ENCODE measurements at regions not wholly inside any gene's neighbourhood (a gene's known extent, or its start where the extent isn't known, plus 50 kb on each side); places are given as distances from the start of the nearest gene placed in this dataset.

DNA sequence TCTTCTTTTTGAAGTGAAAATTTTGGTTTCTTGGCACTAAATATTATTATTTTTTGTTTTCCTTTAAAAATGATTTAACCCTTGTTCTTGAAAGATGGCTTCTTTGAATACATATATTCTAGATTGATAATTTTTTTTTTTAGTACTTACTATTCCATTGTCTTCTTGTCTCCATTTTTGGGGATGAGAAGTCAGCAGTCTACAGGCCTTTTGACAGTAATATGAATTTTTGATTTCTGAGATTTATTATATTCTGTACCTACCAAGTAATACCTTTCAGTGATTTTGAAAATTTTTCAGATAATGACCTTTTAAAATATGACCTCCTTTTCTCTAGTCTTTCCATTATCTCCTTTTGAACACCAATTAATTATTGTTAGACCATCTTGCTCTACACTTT lies 294.1 kb upstream of the LARGE1 start:
- Histone ChIP-seq H3K4me1 (ENCODE audit: control insufficient read depth in 3 of 3, insufficient read depth in 2 of 3, low read depth in 1 of 3, low read length in 2 of 3) (no peaks in the 10 kb centered on the region), H3K27me3 (ENCODE audit: control insufficient read depth in 3 of 3, insufficient read depth in 3 of 3, low read length in 3 of 3) (no peaks in the 10 kb centered on the region), H3K27ac (ENCODE audit: low read depth in 1 of 3, low read length in 2 of 3) (no peak overlapping the region), H3K4me3 (ENCODE audit: low read depth in 1 of 3, low read length in 3 of 3) (no peak overlapping the region), H3K9me3 (ENCODE audit: control insufficient read depth in 2 of 2, insufficient read depth in 1 of 2, low read depth in 1 of 2, low read length in 1 of 2) (peaks cover 0 to 3% of the 10 kb centered on the region in 2 donors), H3K36me3 (ENCODE audit: control insufficient read depth in 3 of 3, insufficient read depth in 2 of 3, low read depth in 1 of 3, low read length in 3 of 3) (no peaks in the 10 kb centered on the region)
- DNase-seq: no peak
- no peak for FAIRE-seq

DNA sequence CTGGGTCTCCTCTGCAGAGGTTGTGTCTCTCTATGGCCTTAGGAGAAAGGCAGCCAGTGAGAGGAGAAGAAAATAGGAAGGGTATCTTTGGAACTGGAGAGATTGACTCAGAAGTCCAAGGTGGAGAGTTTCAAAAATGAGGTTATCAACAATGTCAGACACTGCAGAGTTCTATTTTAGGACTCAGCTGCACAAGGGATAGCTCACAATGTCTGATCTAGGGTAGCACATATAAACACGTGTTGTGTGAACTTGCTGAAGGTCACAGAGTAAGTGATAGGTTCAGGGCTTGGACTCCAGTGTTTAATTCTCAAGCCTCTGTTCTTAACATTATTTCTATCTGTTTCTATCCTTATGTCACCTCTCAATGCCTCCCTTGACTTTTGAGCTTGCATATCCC lies 305.0 kb upstream of the LARGE1 start:
- Histone ChIP-seq H3K27ac (ENCODE audit: low read depth in 1 of 3, low read length in 2 of 3) (no peak overlapping the region), H3K27me3 (ENCODE audit: control insufficient read depth in 3 of 3, insufficient read depth in 3 of 3, low read length in 3 of 3) (no peaks in the 10 kb centered on the region), H3K36me3 (ENCODE audit: control insufficient read depth in 3 of 3, insufficient read depth in 2 of 3, low read depth in 1 of 3, low read length in 3 of 3) (no peaks in the 10 kb centered on the region), H3K9me3 (ENCODE audit: control insufficient read depth in 2 of 2, insufficient read depth in 1 of 2, low read depth in 1 of 2, low read length in 1 of 2) (no peaks in the 10 kb centered on the region), H3K4me1 (ENCODE audit: control insufficient read depth in 3 of 3, insufficient read depth in 2 of 3, low read depth in 1 of 3, low read length in 2 of 3) (no peaks in the 10 kb centered on the region), H3K4me3 (ENCODE audit: low read depth in 1 of 3, low read length in 3 of 3) (no peak overlapping the region)
- FAIRE-seq (no peak), DNase-seq (no peak)
- WGBS, 3 donors: 13 to 50% (median 14%) methylated on average over 1 of the region's 1 CpG

DNA sequence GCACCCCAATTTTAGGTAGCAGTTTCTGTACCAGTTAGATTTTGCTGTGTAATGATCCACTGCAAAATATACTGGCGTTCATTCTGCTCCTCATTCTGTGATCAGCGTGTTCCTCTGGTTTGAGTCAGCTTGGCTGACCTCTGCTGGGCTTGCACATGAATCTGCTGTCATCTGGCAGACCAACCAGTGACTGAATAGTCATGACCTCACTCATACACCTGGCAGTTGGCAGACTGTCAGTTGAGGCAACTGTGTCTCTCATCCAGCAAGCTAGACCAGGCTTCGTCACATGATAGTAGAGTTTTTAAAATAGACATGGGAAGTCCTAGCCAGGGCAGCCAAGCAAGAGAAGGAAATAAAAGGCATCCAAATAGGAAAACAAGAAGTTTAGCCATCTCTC lies 316.3 kb upstream of the LARGE1 start:
- no peaks in the 10 kb centered on the region for H3K27me3 ChIP-seq (ENCODE audit: control insufficient read depth in 3 of 3, insufficient read depth in 3 of 3, low read length in 3 of 3)
- H3K36me3 ChIP-seq (ENCODE audit: control insufficient read depth in 3 of 3, insufficient read depth in 2 of 3, low read depth in 1 of 3, low read length in 3 of 3): no peaks in the 10 kb centered on the region
- H3K9me3 ChIP-seq (ENCODE audit: control insufficient read depth in 2 of 2, insufficient read depth in 1 of 2, low read depth in 1 of 2, low read length in 1 of 2): peaks cover 0 to 3% of the 10 kb centered on the region in 2 donors
- H3K27ac ChIP-seq (ENCODE audit: low read depth in 1 of 3, low read length in 2 of 3): no peak overlapping the region
- no peaks in the 10 kb centered on the region for H3K4me1 ChIP-seq (ENCODE audit: control insufficient read depth in 3 of 3, insufficient read depth in 2 of 3, low read depth in 1 of 3, low read length in 2 of 3)
- 52 to 73% (median 56%) methylated on average over 3 of the region's 3 CpGs for WGBS, 3 donors
- H3K4me3 ChIP-seq (ENCODE audit: low read depth in 1 of 3, low read length in 3 of 3): no peak overlapping the region
- FAIRE-seq (no peak), DNase-seq (no peak)

DNA sequence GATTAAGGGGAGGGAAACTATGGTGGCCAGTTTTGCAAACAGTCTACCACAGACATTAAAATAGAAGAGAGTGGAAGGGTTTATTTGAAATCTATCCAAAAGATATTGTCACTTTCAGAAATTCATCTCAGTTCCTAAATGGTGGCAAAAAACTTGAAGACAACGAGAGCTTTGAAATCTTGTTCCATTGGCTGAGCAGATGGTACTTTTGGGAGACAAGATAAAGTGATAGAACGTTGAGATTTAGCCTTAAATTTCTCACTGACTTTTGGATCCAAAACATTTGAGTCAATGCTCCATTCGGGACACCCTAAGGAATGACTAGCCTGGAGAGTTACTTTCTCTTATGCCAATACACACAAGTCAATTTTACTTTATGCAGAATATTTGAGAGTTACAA lies 319.1 kb upstream of the LARGE1 start:
- no peaks in the 10 kb centered on the region for H3K4me1 ChIP-seq (ENCODE audit: control insufficient read depth in 3 of 3, insufficient read depth in 2 of 3, low read depth in 1 of 3, low read length in 2 of 3)
- H3K4me3 ChIP-seq (ENCODE audit: low read depth in 1 of 3, low read length in 3 of 3): no peak overlapping the region
- no peaks in the 10 kb centered on the region for H3K27me3 ChIP-seq (ENCODE audit: control insufficient read depth in 3 of 3, insufficient read depth in 3 of 3, low read length in 3 of 3)
- WGBS, 3 donors: 69 to 78% (median 73%) methylated on average over 3 of the region's 3 CpGs
- H3K9me3 ChIP-seq (ENCODE audit: control insufficient read depth in 2 of 2, insufficient read depth in 1 of 2, low read depth in 1 of 2, low read length in 1 of 2): peaks cover 0 to 3% of the 10 kb centered on the region in 2 donors
- no peaks in the 10 kb centered on the region for H3K36me3 ChIP-seq (ENCODE audit: control insufficient read depth in 3 of 3, insufficient read depth in 2 of 3, low read depth in 1 of 3, low read length in 3 of 3)
- FAIRE-seq (no peak), DNase-seq (no peak)
- H3K27ac ChIP-seq (ENCODE audit: low read depth in 1 of 3, low read length in 2 of 3): no peak overlapping the region

DNA sequence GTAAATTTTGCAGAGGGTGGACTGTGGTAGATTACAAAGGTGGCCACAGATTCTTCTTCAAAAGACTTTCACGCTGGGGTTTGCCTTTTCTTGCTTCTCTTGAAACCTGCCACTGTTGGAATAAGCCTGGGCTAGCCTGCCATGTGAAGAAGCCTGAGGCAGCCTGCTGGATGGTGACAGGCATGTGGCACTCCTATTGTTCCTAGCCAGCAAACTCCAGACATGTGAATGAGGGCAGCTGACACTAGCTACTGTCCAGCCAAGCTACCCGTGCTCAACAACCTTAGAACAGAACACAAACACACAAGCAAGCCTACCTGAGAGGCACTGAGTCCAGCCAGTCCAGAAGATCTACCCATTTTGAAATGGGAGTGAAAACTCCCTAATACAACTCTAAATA lies 322.7 kb upstream of the LARGE1 start:
- H3K36me3 ChIP-seq (ENCODE audit: control insufficient read depth in 3 of 3, insufficient read depth in 2 of 3, low read depth in 1 of 3, low read length in 3 of 3): no peaks in the 10 kb centered on the region
- H3K27me3 ChIP-seq (ENCODE audit: control insufficient read depth in 3 of 3, insufficient read depth in 3 of 3, low read length in 3 of 3): no peaks in the 10 kb centered on the region
- FAIRE-seq: no peak
- no peak overlapping the region for H3K4me3 ChIP-seq (ENCODE audit: low read depth in 1 of 3, low read length in 3 of 3)
- no peaks in the 10 kb centered on the region for H3K4me1 ChIP-seq (ENCODE audit: control insufficient read depth in 3 of 3, insufficient read depth in 2 of 3, low read depth in 1 of 3, low read length in 2 of 3)
- no peaks in the 10 kb centered on the region for H3K9me3 ChIP-seq (ENCODE audit: control insufficient read depth in 2 of 2, insufficient read depth in 1 of 2, low read depth in 1 of 2, low read length in 1 of 2)
- no peak overlapping the region for H3K27ac ChIP-seq (ENCODE audit: low read depth in 1 of 3, low read length in 2 of 3)
- WGBS, 3 donors: 59 to 75% (median 75%) methylated on average over 2 of the region's 2 CpGs
- DNase-seq: no peak

DNA sequence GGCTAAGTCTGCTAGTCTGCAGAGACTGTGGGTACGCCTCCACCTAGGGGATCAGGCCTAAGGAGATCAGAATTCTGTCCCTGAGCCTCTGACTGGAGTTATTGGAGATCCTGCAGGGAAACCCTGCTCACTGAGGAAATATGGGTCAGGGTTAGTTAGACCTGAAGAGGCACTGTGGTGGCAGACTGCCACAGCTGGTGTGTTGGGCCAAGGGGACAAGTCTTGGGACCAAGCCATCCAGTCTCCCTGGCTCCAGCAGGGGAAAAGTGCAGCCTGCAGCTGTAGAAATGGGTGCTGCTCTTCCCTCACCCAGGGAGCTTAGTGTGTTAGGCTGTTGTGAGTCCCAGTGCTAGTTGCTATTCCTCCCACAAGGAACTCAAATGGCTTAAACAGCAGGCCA lies 334.8 kb upstream of the LARGE1 start:
- Histone ChIP-seq H3K27me3 (ENCODE audit: control insufficient read depth in 3 of 3, insufficient read depth in 3 of 3, low read length in 3 of 3) (no peaks in the 10 kb centered on the region), H3K27ac (ENCODE audit: low read depth in 1 of 3, low read length in 2 of 3) (no peak overlapping the region), H3K4me1 (ENCODE audit: control insufficient read depth in 3 of 3, insufficient read depth in 2 of 3, low read depth in 1 of 3, low read length in 2 of 3) (no peaks in the 10 kb centered on the region), H3K4me3 (ENCODE audit: low read depth in 1 of 3, low read length in 3 of 3) (no peak overlapping the region), H3K9me3 (ENCODE audit: control insufficient read depth in 2 of 2, insufficient read depth in 1 of 2, low read depth in 1 of 2, low read length in 1 of 2) (peaks cover 0 to 4% of the 10 kb centered on the region in 2 donors), H3K36me3 (ENCODE audit: control insufficient read depth in 3 of 3, insufficient read depth in 2 of 3, low read depth in 1 of 3, low read length in 3 of 3) (no peaks in the 10 kb centered on the region)
- no peak for FAIRE-seq
- DNase-seq: no peak
- 54 to 91% (median 80%) methylated on average over 1 of the region's 1 CpG for WGBS, 3 donors

DNA sequence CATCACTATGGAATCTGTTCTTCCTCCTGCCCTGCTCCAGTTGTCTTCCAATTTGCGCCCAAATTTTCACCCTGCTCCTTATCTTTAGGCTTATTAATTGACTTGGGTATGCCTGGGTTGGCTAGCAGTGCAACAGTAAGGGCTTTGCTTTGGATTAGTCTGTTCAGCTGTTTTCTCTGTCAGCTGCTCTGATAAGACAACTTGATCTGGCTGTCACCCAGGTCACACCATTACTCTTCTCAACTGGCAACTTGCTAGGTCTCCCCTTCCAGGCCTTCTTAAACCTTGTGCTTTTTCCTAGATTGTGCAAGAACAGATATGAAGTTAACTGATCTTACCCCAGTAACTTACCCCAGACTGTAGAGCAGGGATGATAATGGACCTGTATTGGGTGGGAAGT lies 357.8 kb upstream of the LARGE1 start:
- FAIRE-seq (no peak), DNase-seq (no peak)
- no peaks in the 10 kb centered on the region for H3K9me3 ChIP-seq (ENCODE audit: control insufficient read depth in 2 of 2, insufficient read depth in 1 of 2, low read depth in 1 of 2, low read length in 1 of 2)
- 10 to 64% (median 32%) methylated on average over 1 of the region's 1 CpG for WGBS, 3 donors
- H3K27ac ChIP-seq (ENCODE audit: low read depth in 1 of 3, low read length in 2 of 3): no peak overlapping the region
- H3K4me3 ChIP-seq (ENCODE audit: low read depth in 1 of 3, low read length in 3 of 3): no peak overlapping the region
- H3K27me3 ChIP-seq (ENCODE audit: control insufficient read depth in 3 of 3, insufficient read depth in 3 of 3, low read length in 3 of 3): no peaks in the 10 kb centered on the region
- no peaks in the 10 kb centered on the region for H3K4me1 ChIP-seq (ENCODE audit: control insufficient read depth in 3 of 3, insufficient read depth in 2 of 3, low read depth in 1 of 3, low read length in 2 of 3)
- H3K36me3 ChIP-seq (ENCODE audit: control insufficient read depth in 3 of 3, insufficient read depth in 2 of 3, low read depth in 1 of 3, low read length in 3 of 3): no peaks in the 10 kb centered on the region

DNA sequence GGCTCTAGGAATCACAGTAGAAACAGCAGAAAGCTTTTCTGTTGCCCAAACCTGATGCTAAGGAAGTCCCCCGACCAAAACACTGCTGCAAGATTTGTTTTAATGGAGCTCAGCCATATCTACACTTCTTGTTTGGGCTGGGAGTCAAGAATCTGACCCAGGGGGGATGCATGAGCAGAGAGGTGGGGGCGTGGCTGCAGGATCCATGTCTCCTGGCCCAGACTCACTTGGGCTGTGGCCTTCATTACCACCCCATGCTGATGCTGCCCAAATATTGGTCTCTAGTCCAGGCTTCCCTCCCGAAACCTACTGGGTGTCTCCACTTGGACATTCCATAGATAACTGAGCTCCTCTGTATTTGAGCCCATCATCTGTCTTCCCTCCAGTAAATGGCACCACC lies 361.5 kb upstream of the LARGE1 start:
- no peak overlapping the region for H3K4me3 ChIP-seq (ENCODE audit: low read depth in 1 of 3, low read length in 3 of 3)
- 56 to 64% (median 62%) methylated on average over 3 of the region's 3 CpGs for WGBS, 3 donors
- peaks cover 0 to 2% of the 10 kb centered on the region in 2 donors for H3K9me3 ChIP-seq (ENCODE audit: control insufficient read depth in 2 of 2, insufficient read depth in 1 of 2, low read depth in 1 of 2, low read length in 1 of 2)
- no peaks in the 10 kb centered on the region for H3K4me1 ChIP-seq (ENCODE audit: control insufficient read depth in 3 of 3, insufficient read depth in 2 of 3, low read depth in 1 of 3, low read length in 2 of 3)
- H3K27ac ChIP-seq (ENCODE audit: low read depth in 1 of 3, low read length in 2 of 3): no peak overlapping the region
- DNase-seq (no peak), FAIRE-seq (no peak)
- H3K36me3 ChIP-seq (ENCODE audit: control insufficient read depth in 3 of 3, insufficient read depth in 2 of 3, low read depth in 1 of 3, low read length in 3 of 3): no peaks in the 10 kb centered on the region
- H3K27me3 ChIP-seq (ENCODE audit: control insufficient read depth in 3 of 3, insufficient read depth in 3 of 3, low read length in 3 of 3): no peaks in the 10 kb centered on the region

DNA sequence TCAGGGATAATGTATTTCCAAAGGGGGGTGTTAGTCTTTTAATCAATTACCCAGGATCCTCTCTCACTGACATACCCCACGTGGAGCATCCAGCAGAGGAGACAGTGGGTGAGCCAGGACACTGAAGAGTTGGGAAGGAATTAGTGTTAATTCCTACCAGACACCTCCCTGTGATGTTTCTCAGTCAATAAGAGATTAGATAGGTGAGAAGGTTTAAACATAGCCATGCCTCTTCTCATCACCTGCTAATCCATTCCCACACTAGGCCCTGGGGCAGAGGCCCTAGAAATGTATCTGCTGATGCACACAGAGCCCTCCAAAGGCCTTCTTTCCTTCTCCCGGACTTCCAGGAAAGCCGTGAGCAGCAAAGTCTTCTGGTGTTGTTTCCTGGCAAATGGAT lies 363.6 kb upstream of the LARGE1 start:
- no peak for FAIRE-seq
- 52 to 62% (median 60%) methylated on average over 3 of the region's 3 CpGs for WGBS, 3 donors
- no peak overlapping the region for H3K27ac ChIP-seq (ENCODE audit: low read depth in 1 of 3, low read length in 2 of 3)
- no peaks in the 10 kb centered on the region for H3K27me3 ChIP-seq (ENCODE audit: control insufficient read depth in 3 of 3, insufficient read depth in 3 of 3, low read length in 3 of 3)
- DNase-seq: no peak
- no peak overlapping the region for H3K4me3 ChIP-seq (ENCODE audit: low read depth in 1 of 3, low read length in 3 of 3)
- no peaks in the 10 kb centered on the region for H3K4me1 ChIP-seq (ENCODE audit: control insufficient read depth in 3 of 3, insufficient read depth in 2 of 3, low read depth in 1 of 3, low read length in 2 of 3)
- H3K36me3 ChIP-seq (ENCODE audit: control insufficient read depth in 3 of 3, insufficient read depth in 2 of 3, low read depth in 1 of 3, low read length in 3 of 3): no peaks in the 10 kb centered on the region
- peaks cover 0 to 2% of the 10 kb centered on the region in 2 donors for H3K9me3 ChIP-seq (ENCODE audit: control insufficient read depth in 2 of 2, insufficient read depth in 1 of 2, low read depth in 1 of 2, low read length in 1 of 2)
